GM21367 (cell line): ENCODE measurements at regions not wholly inside any gene's neighbourhood (a gene's known extent, or its start where the extent isn't known, plus 50 kb on each side); places are given as distances from the start of the nearest gene placed in this dataset.

Experiments
- ATAC-seq: cut with Tn5 transposase; IDR thresholded peaks from one replicate; pipeline ENCODE4 v1.9.1; 2021; ENCODE audit not compliant: unreplicated experiment

DNA sequence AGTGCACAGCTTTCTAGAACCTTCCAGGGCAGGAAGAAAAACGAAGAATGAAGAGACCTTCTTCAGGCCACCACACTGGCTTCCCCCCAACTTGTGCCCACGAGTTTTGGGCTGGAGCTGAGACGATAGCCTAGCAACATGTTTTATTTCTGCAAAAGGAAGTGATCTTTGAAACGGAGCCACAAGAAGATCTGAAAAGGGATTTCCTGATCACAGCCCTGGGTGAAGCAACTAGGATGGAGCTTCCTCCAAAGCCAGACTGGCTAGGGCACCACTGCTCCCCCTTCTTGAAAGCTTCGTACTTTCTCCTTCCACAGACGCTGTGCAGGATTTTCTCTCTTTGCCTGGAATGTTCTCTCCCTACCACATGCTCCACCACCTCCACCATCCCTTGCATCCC, 418.3 kb downstream of the MED13L start:
- ATAC-seq, result no peak

- no peak for ATAC-seq
Measured at GRCh38 chr12:115857923-115858322, 419.6 kb downstream of the MED13L start.

DNA sequence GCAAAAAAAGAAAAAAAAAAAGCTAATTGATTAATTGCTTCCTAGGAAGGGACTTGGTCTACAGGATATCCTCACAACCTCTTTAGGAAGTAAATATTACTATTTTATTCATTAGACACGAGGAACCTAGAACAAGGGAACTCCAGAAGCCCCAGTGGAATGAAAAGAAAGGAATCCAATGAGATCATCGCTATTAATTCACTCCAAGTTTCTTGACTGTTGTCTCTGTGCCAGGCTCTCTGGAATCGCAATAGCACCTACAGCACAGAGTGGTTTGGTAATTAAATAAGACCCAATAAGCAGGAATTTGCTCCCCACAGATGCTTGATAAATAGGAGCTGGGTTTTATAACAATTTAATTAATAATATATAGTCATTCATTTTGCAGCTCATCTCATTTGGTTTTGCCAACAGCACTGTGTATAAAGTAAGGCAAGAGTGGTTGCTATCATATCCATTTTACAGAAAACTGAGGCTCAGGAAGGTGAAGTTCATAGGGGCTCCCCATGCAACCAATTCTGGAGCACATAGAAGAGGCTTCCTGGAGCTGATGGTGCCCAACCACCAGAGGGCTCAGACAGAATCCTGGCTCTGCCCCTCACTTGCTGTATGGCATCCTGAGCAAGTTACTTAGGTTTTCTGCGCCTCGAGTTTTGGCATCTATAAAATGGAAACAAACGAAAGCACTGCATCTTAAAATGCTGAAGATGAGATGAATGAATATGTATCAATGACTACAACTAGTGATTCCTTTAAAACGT, 420.2 kb downstream of the MED13L start:
- ATAC-seq, result no peak

GRCh38 chr12:115852054-115852453, 425.4 kb downstream of the MED13L start:
- ATAC-seq, result no peak

- no peak for ATAC-seq
Measured at GRCh38 chr12:115850957-115851356, 426.5 kb downstream of the MED13L start.

DNA sequence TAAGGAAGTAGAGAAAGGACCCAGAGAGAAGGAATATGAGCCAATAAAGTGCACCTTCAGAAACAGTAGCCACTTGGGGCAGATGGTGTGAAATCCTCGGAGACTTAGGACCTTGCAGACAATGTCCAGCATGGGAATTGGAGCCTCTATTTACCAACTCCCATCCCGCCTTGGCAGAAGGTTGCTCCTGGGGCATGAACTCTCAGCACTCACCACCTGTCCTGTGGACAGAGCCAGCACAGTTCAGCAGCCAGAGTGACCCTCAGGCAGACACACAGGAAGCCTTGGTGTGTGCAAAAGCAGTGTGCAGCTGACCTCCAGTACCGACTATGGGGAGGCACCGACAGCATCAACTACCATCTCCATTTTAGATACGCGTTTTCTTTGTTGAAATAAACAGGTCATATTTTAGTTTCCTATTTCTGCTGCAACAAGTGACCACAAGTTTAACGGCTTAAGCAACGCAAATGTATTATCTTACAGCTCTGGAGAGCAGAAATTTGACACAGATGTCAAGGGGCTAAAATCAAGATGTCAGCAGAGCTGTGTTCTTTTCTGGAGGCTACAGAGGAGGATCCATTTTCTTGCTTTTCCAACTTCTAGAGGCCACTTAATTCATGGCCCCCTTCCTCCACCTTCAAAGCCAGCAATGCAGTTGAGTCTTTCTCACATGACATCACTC, 428.1 kb downstream of the MED13L start:
- ATAC-seq, result no peak

DNA sequence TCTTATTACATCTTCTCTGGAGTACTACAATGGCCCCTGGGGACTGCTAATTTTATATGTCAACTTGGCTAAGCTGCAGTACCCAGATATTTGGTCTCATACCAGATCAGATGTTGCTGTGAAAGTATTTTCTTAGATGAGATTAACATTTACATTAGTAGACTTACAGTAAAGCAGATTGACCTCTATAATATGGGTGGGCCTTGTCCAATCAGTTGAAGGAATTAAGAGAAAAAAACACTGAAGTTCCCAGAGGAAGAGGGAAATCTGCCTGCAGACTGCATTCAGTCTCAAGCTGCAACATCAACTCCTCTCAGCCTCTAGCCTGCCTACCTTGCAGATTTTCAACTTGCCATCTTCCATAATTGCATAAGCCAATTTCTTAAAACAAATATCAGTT, 430.1 kb downstream of the MED13L start:
- no peak for ATAC-seq

DNA sequence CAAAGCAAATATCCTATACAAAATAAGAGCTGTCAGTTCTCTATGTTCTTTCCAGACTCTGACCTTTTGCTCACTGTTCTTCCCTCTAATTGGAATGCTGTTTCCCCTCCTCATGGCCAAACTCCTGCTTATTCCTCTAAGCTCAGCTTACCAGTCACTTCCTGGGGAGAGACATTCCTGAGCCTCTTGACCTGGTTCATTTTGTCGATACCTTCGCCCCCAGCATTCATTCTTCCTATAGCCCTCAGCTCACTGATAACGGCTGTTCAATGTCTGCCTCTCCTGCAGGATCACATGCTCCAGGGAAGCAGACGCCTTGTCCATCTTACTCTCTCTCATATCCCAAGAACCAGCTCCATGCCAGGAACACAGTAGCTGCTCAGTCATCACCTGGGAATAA, 431.0 kb downstream of the MED13L start:
- no peak for ATAC-seq

GRCh38 chr12:115840159-115840558, 437.3 kb downstream of the MED13L start:
- no peak for ATAC-seq

GRCh38 chr12:115838952-115839351, 438.5 kb downstream of the MED13L start:
- no peak for ATAC-seq

GRCh38 chr12:115837220-115837619, 440.3 kb downstream of the MED13L start:
- no peak for ATAC-seq

- no peak for ATAC-seq
Measured at GRCh38 chr12:115835445-115835844, 442.0 kb downstream of the MED13L start.

- ATAC-seq, result no peak
Measured at GRCh38 chr12:115833704-115834103, 443.8 kb downstream of the MED13L start.

- no peak for ATAC-seq
Measured at GRCh38 chr12:115830633-115831032, 446.9 kb downstream of the MED13L start.

DNA sequence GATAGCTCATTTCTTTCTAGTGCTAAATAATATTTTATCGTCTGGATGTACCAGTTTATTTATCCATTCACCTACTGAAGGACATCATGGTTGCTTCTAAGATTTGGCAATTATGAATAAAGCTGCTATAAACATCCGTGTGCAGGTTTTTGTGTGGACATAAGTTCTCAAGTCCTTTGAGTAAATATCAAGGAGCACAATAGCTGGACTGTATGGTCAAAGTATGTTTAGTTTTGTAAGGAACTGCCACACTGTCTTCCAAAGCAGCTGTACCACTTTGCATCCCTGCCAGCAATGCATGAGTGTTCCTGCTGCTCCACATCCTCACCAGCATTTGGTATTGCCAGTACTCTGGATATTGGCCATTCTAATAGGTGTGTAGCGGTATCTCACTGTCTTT, 447.4 kb downstream of the MED13L start:
- ATAC-seq, result no peak

DNA sequence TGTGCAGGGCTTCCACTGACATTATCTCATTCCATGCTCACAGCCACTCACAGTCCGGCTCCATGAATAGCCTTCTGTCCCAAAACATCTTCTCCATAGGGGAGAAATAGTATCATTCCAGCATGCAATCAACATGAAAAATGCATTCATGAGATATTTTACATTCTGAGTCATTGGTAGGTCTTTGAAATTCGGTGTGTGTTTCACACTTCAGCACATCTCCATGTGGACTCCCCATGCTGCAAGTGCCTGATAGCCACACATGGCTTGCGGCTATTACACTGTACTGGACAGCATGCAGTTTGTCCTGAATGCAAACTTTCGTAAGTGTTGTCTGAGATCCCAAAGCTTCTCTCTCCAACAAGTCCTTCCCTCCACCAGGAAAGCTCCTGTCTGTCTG, 449.3 kb downstream of the MED13L start:
- no peak for ATAC-seq

- ATAC-seq, result no peak
Measured at GRCh38 chr12:115824936-115825602, 452.4 kb downstream of the MED13L start.

- ATAC-seq, result no peak
Measured at GRCh38 chr12:115823635-115824034, 453.9 kb downstream of the MED13L start.

DNA sequence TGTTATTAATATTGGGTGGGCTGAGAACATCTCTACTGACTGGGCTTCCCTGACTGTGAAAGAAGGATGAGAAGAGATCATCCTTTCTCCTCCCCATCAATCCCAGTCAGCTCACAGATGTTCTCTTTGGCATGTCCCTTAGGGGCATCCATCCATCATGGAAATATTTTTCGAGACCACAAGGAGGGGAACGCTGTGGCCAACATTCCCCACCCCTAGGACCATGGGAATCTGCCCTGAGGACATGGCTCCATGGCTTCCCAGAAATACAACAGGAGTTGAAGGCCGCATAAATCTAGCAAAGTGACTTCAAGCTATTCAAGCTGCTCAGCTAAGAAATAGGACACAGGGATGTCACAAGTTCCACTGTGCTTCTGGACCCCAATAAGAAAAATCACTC, 456.8 kb downstream of the MED13L start:
- ATAC-seq, result no peak

- ATAC-seq, result no peak
Measured at GRCh38 chr12:115818973-115819372, 458.5 kb downstream of the MED13L start.

DNA sequence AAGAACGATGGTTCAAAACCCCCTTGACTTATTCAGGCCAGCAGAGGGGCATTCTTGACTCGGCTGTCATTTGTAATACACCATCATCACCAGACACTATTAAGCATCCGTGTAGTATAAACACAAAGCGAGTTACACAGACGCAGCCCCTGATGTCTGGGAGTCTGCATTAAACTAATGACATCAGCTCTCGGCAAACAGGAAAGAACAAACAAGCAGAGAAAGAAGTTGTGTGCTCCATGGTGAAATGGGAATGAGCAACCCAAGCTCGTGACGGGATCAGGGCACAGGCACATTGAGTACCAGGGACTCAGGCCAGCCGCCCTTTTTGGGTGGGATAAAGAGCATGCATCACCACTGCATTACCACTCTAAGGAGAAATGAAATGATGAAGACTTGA, 460.1 kb downstream of the MED13L start:
- ATAC-seq, result no peak

DNA sequence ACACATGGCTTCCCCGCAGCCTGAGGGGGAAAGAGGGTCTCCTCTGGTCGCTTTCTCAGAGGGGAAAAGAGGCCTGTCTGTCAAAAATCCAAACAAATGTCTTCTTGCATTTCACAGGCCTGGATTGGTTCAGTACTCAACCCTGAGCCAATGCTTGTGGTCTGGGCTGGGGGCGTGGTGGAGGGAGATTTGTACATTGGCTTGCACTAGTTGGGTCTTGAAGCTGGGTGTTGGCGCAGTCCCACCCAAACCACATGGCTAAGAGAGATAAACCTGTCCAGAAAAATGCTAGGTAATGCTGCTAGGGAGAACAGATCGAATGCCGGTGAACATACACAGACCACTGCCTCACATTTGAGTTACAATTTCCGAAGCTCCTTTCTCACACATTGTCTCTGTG, 461.6 kb downstream of the MED13L start:
- no peak for ATAC-seq
